ENCODE measurements at regions not wholly inside any gene's neighbourhood (a gene's known extent, or its start where the extent isn't known, plus 50 kb on each side); places are given as distances from the start of the nearest gene placed in this dataset.
"Not testable (repeated sequence)": the region's sequence is repeated elsewhere in the genome, so short reads cannot be mapped to it uniquely, and the experiment has no call there.

- intact Hi-C loops (cut with DNase I) = no loop called here
- ATAC-seq (no peak), DNase-seq (ENCODE audit: missing footprints) (no peak)
Observed at GRCh38 chr12:89289720-89290119, 62.6 kb downstream of the DUSP6 start.

GRCh38 chr12:89288959-89289358 is 63.3 kb downstream of the DUSP6 start:
- no peak for ATAC-seq

GRCh38 chr12:89286501-89286900 is 65.8 kb downstream of the DUSP6 start:
- ATAC-seq (no peak), DNase-seq (ENCODE audit: missing footprints) (no peak)
- intact Hi-C loops (cut with DNase I) = no loop called here

More at GRCh38 chr12:89288959-89289358, 63.3 kb downstream of the DUSP6 start:
- no peak for DNase-seq (ENCODE audit: missing footprints)
- intact Hi-C loops (cut with DNase I) = no loop called here

GRCh38 chr12:89281539-89281867 is 70.8 kb downstream of the DUSP6 start:
- ATAC-seq = no peak
- intact Hi-C loops (cut with DNase I) = no loop called here
- DNase-seq (ENCODE audit: missing footprints) = no peak

- intact Hi-C loops (cut with DNase I) = no loop called here
- DNase-seq (ENCODE audit: missing footprints) (no peak), ATAC-seq (peak; percentile 82)
Observed at GRCh38 chr12:89280833-89281538, 71.3 kb downstream of the DUSP6 start.

- intact Hi-C loops (cut with DNase I) = no loop called here
- DNase-seq (ENCODE audit: missing footprints) = no peak
- ATAC-seq = no peak
Observed at GRCh38 chr12:89279499-89279898, 72.8 kb downstream of the DUSP6 start.

GRCh38 chr12:89278862-89279261 is 73.4 kb downstream of the DUSP6 start:
- no peak for ATAC-seq
- DNase-seq (ENCODE audit: missing footprints) = no peak
- intact Hi-C loops (cut with DNase I) = no loop called here

GRCh38 chr12:89278169-89278568 is 74.1 kb downstream of the DUSP6 start:
- ATAC-seq = no peak
- intact Hi-C loops (cut with DNase I) = no loop called here
- DNase-seq (ENCODE audit: missing footprints) = no peak

- ATAC-seq = peak; percentile 87
- intact Hi-C loops (cut with DNase I) = no loop called here
- no peak for DNase-seq (ENCODE audit: missing footprints)
Observed at GRCh38 chr12:89276860-89277259, 75.4 kb downstream of the DUSP6 start.

GRCh38 chr12:89273525-89273924 is 78.8 kb downstream of the DUSP6 start:
- intact Hi-C loops (cut with DNase I) = no loop called here
- DNase-seq (ENCODE audit: missing footprints) (no peak), ATAC-seq (no peak)

GRCh38 chr12:89270548-89270947 is 81.8 kb downstream of the DUSP6 start:
- no peak for DNase-seq (ENCODE audit: missing footprints)
- intact Hi-C loops (cut with DNase I) = no loop called here
- ATAC-seq = no peak

- DNase-seq (ENCODE audit: missing footprints) = no peak
- intact Hi-C loops (cut with DNase I) = no loop called here
- ATAC-seq = no peak
Observed at GRCh38 chr12:89269174-89269573, 83.1 kb downstream of the DUSP6 start.

GRCh38 chr12:89267404-89267803 is 84.9 kb downstream of the DUSP6 start:
- ATAC-seq (no peak), DNase-seq (ENCODE audit: missing footprints) (no peak)
- intact Hi-C loops (cut with DNase I) = no loop called here

- DNase-seq (ENCODE audit: missing footprints); intact Hi-C loops (cut with DNase I); ATAC-seq: not testable (repeated sequence)
Observed at GRCh38 chr12:89266574-89267188, 85.6 kb downstream of the DUSP6 start.

GRCh38 chr12:89264837-89265236 is 87.5 kb downstream of the DUSP6 start:
- ATAC-seq (no peak), DNase-seq (ENCODE audit: missing footprints) (no peak)
- intact Hi-C loops (cut with DNase I) = no loop called here

GRCh38 chr12:89263900-89264299 is 88.4 kb downstream of the DUSP6 start:
- intact Hi-C loops (cut with DNase I) = no loop called here
- no peak for DNase-seq (ENCODE audit: missing footprints)
- no peak for ATAC-seq

- no peak for ATAC-seq
- DNase-seq (ENCODE audit: missing footprints) = no peak
- intact Hi-C loops (cut with DNase I) = no loop called here
Observed at GRCh38 chr12:89262855-89263552, 89.3 kb downstream of the DUSP6 start.

- DNase-seq (ENCODE audit: missing footprints) (no peak), ATAC-seq (no peak)
- intact Hi-C loops (cut with DNase I) = no loop called here
Observed at GRCh38 chr12:89261982-89262381, 90.3 kb downstream of the DUSP6 start.

- intact Hi-C loops (cut with DNase I) = no loop called here
- DNase-seq (ENCODE audit: missing footprints) (no peak), ATAC-seq (no peak)
Observed at GRCh38 chr12:89260841-89261637, 91.3 kb downstream of the DUSP6 start.

Data from Right ventricle myocardium inferior (tissue), 1 donor.